CD4-positive, alpha-beta T cell (primary cell): ENCODE measurements at regions not wholly inside any gene's neighbourhood (a gene's known extent, or its start where the extent isn't known, plus 50 kb on each side); places are given as distances from the start of the nearest gene placed in this dataset.

Experiments
- ATAC-seq: fragments of 200-7000 bp; cut with Tn5 transposase; one replicate; pipeline ENCODE4 v1.10.0; 2022; ENCODE audit warnings: mild to moderate bottlenecking; ENCODE audit not compliant: poor library complexity
- CTCF ChIA-PET: fragments of 350-600 bp; sonication (Branson Sonifier 250); formaldehyde crosslinking; loops from one replicate; lab custom pipeline; 2021; ENCODE audit warnings: antibody characterized with exemption, inconsistent platforms; lab: Charles Lee
- POLR2A ChIA-PET: fragments of 350-600 bp; sonication (Branson Sonifier 250); formaldehyde crosslinking; loops from one replicate; lab custom pipeline; 2021; ENCODE audit warnings: antibody characterized with exemption, inconsistent platforms; lab: Charles Lee
- DNase-seq, 14 experiments: peaks; one replicate each; pipeline ENCODE4 v3.0.0-alpha.2; 2013 to 2020; ENCODE audit warnings: mixed read lengths in 2 of 14
- H3K27ac ChIP-seq, 2 donors: one replicate each; pipeline versions ENCODE4 v1.5.1 to v1.7.0; 2013; ENCODE audit warnings: low read length in 2 of 2, low read depth in 1 of 2, mild to moderate bottlenecking in 1 of 2
- H3K27me3 ChIP-seq, 2 experiments: 1 replicate in 1 of 2; 2 replicates in 1 of 2; pipeline versions ENCODE4 v1.6.1 to v1.7.0; 2013; ENCODE audit warnings: low read length in 2 of 2, control low read depth in 1 of 2, mild to moderate bottlenecking in 1 of 2, moderate library complexity in 1 of 2; ENCODE audit not compliant: insufficient read depth in 2 of 2, control insufficient read depth in 1 of 2
- H3K36me3 ChIP-seq: one replicate; pipeline ENCODE4 v1.6.1; 2013; ENCODE audit warnings: low read length, control low read depth; ENCODE audit not compliant: insufficient read depth
- H3K4me1 ChIP-seq: one replicate; pipeline ENCODE4 v1.6.1; 2013; ENCODE audit warnings: low read length, control low read depth; ENCODE audit not compliant: insufficient read depth
- H3K4me3 ChIP-seq: one replicate; pipeline ENCODE4 v1.5.1; 2013; ENCODE audit warnings: mild to moderate bottlenecking, low read length, moderate library complexity
- H3K9me3 ChIP-seq, 2 experiments: 1 replicate in 1 of 2; 2 replicates in 1 of 2; pipeline versions ENCODE4 v1.6.1 to v1.7.0; 2013; ENCODE audit warnings: low read length in 2 of 2, mild to moderate bottlenecking in 2 of 2, control low read depth in 1 of 2, moderate library complexity in 1 of 2; ENCODE audit not compliant: control insufficient read depth in 1 of 2, insufficient read depth in 1 of 2
- H3K27ac Mint-ChIP-seq: one replicate; pipeline ENCODE4 v1.8.0; 2020; ENCODE audit warnings: mixed read lengths
- H3K27me3 Mint-ChIP-seq: one replicate; pipeline ENCODE4 v1.8.0; 2021; ENCODE audit warnings: mixed read lengths
- H3K36me3 Mint-ChIP-seq: one replicate; pipeline ENCODE4 v1.8.0; 2021; ENCODE audit warnings: low read depth, mixed read lengths
- H3K4me1 Mint-ChIP-seq: one replicate; pipeline ENCODE4 v1.8.0; 2021; ENCODE audit warnings: low read depth, mixed read lengths
- H3K4me3 Mint-ChIP-seq: one replicate; pipeline ENCODE4 v1.8.0; 2020; ENCODE audit warnings: mild to moderate bottlenecking, mixed read lengths
- H3K9me3 Mint-ChIP-seq: one replicate; pipeline ENCODE4 v1.8.0; 2020; ENCODE audit warnings: mixed read lengths
- CTCF ChIP-seq: fragments of 200-600 bp; IDR thresholded peaks from one replicate; pipeline ENCODE4 v1.8.0; 2022; ENCODE audit warnings: antibody characterized with exemption, mild to moderate bottlenecking
- intact Hi-C, 2 experiments: fragments of 100-400 bp; cut with DNase I in 1 of 2; cut with micrococcal nuclease in 1 of 2; formaldehyde crosslinking; loops; one replicate each; pipeline versions ENCODE4 v1.15.1 to v1.9.0; 2023 to 2025; cut with DNase I, micrococcal nuclease

- Mint-ChIP-seq H3K9me3 (no peaks in the 10 kb centered on the region), H3K36me3 (no peaks in the 10 kb centered on the region), H3K27ac (no peak overlapping the region), H3K4me1 (no peaks in the 10 kb centered on the region), H3K27me3 (no peaks in the 10 kb centered on the region), H3K4me3 (no peak overlapping the region)
- DNase-seq (no peak), ATAC-seq (no peak)
- no peak overlapping the region for H3K27ac ChIP-seq
- CTCF ChIA-PET, result no interaction called here
- peaks cover 0 to 3% of the 10 kb centered on the region in 2 experiments for H3K9me3 ChIP-seq
- no peaks in the 10 kb centered on the region for H3K27me3 ChIP-seq
- POLR2A ChIA-PET, result no interaction called here
- intact Hi-C loops, result no loop called here
- H3K4me3 ChIP-seq, result no peak overlapping the region
- H3K4me1 ChIP-seq, result no peaks in the 10 kb centered on the region
- H3K36me3 ChIP-seq, result no peaks in the 10 kb centered on the region
- no peak for TF ChIP-seq CTCF
Measured at GRCh38 chr2:186044761-186045160, 306.2 kb downstream of the FSIP2 start.

GRCh38 chr2:186052930-186053329, 314.3 kb downstream of the FSIP2 start:
- no peak overlapping the region for H3K4me3 Mint-ChIP-seq
- no peak for ATAC-seq
- CTCF ChIA-PET, result no interaction called here
- H3K4me1 Mint-ChIP-seq, result no peaks in the 10 kb centered on the region
- no peaks in the 10 kb centered on the region for H3K9me3 Mint-ChIP-seq
- Histone ChIP-seq H3K27me3 (no peaks in the 10 kb centered on the region), H3K36me3 (no peaks in the 10 kb centered on the region), H3K4me1 (no peaks in the 10 kb centered on the region), H3K4me3 (no peak overlapping the region), H3K9me3 (no peaks in the 10 kb centered on the region), H3K27ac (no peak overlapping the region)
- intact Hi-C loops, result no loop called here
- no peak for TF ChIP-seq CTCF
- H3K27me3 Mint-ChIP-seq, result no peaks in the 10 kb centered on the region
- DNase-seq, result no peak
- no peak overlapping the region for H3K27ac Mint-ChIP-seq
- no peaks in the 10 kb centered on the region for H3K36me3 Mint-ChIP-seq
- POLR2A ChIA-PET, result no interaction called here

- Mint-ChIP-seq H3K36me3 (no peaks in the 10 kb centered on the region), H3K4me1 (no peaks in the 10 kb centered on the region), H3K4me3 (no peak overlapping the region), H3K27me3 (no peaks in the 10 kb centered on the region), H3K9me3 (no peaks in the 10 kb centered on the region), H3K27ac (no peak overlapping the region)
- H3K27me3 ChIP-seq, result no peaks in the 10 kb centered on the region
- H3K36me3 ChIP-seq, result no peaks in the 10 kb centered on the region
- POLR2A ChIA-PET, result no interaction called here
- TF ChIP-seq CTCF, result no peak
- CTCF ChIA-PET, result no interaction called here
- intact Hi-C loops, result no loop called here
- ATAC-seq (no peak), DNase-seq (no peak)
- H3K4me1 ChIP-seq, result no peaks in the 10 kb centered on the region
- H3K9me3 ChIP-seq, result no peaks in the 10 kb centered on the region
- no peak overlapping the region for H3K27ac ChIP-seq
- H3K4me3 ChIP-seq, result no peak overlapping the region
Measured at GRCh38 chr2:186058614-186059013, 320.0 kb downstream of the FSIP2 start.
